ENCODE measurements at regions not wholly inside any gene's neighbourhood (a gene's known extent, or its start where the extent isn't known, plus 50 kb on each side); places are given as distances from the start of the nearest gene placed in this dataset.

- no peak overlapping the region for H3K9ac ChIP-seq (ENCODE audit: control insufficient read depth, insufficient read depth, low read length)
- TF ChIP-seq, protein P1, sequence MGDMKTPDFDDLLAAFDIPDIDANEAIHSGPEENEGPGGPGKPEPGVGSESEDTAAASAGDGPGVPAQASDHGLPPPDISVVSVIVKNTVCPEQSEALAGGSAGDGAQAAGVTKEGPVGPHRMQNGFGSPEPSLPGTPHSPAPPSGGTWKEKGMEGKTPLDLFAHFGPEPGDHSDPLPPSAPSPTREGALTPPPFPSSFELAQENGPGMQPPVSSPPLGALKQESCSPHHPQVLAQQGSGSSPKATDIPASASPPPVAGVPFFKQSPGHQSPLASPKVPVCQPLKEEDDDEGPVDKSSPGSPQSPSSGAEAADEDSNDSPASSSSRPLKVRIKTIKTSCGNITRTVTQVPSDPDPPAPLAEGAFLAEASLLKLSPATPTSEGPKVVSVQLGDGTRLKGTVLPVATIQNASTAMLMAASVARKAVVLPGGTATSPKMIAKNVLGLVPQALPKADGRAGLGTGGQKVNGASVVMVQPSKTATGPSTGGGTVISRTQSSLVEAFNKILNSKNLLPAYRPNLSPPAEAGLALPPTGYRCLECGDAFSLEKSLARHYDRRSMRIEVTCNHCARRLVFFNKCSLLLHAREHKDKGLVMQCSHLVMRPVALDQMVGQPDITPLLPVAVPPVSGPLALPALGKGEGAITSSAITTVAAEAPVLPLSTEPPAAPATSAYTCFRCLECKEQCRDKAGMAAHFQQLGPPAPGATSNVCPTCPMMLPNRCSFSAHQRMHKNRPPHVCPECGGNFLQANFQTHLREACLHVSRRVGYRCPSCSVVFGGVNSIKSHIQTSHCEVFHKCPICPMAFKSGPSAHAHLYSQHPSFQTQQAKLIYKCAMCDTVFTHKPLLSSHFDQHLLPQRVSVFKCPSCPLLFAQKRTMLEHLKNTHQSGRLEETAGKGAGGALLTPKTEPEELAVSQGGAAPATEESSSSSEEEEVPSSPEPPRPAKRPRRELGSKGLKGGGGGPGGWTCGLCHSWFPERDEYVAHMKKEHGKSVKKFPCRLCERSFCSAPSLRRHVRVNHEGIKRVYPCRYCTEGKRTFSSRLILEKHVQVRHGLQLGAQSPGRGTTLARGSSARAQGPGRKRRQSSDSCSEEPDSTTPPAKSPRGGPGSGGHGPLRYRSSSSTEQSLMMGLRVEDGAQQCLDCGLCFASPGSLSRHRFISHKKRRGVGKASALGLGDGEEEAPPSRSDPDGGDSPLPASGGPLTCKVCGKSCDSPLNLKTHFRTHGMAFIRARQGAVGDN (IDR thresholded peaks at IDR 0.05): no peak
- no peak for TF ChIP-seq TBL1XR1 (IDR thresholded peaks at IDR 0.05; ENCODE audit: low read depth, low read length)
- TF ChIP-seq ZNF384 (IDR thresholded peaks at IDR 0.05; ENCODE audit: borderline replicate concordance, low read depth, low read length): no peak
- TF ChIP-seq RELA (IDR thresholded peaks at IDR 0.05; ENCODE audit: borderline replicate concordance, partially characterized antibody): no peak
- no peak for TF ChIP-seq FOXK2 (IDR thresholded peaks at IDR 0.05)
- no peak for TF ChIP-seq POLR2AphosphoS2 (IDR thresholded peaks at IDR 0.05; ENCODE audit: low read depth, low read length)
- no peak for TF ChIP-seq CEBPB (IDR thresholded peaks at IDR 0.05; ENCODE audit: borderline replicate concordance in 1 of 2, low read depth in 2 of 2, low read length in 2 of 2)
- ChIA-PET POLR2A (no interaction called here), SMC1A (ENCODE audit: uncharacterized antibody, unreplicated experiment) (interaction anchor here (3.5 kb wide), 1 partner anchor 65 kb away, joined by 9 read pairs; no protein-coding TSS in a partner anchor), RAD21 (ENCODE audit: unreplicated experiment) (interaction anchor here (1.1 to 1.9 kb wide), 2 partner anchors 10 to 64 kb away, joined by 4 to 5 read pairs; no protein-coding TSS in a partner anchor), CTCF (interaction anchor here (1.0 kb wide), 1 partner anchor 65 kb away, joined by 4 read pairs; no protein-coding TSS in a partner anchor)
- no peak overlapping the region for H2AFZ ChIP-seq (ENCODE audit: control insufficient read depth, low read depth, low read length)
- no peaks in the 10 kb centered on the region for H3K36me3 ChIP-seq (ENCODE audit: control insufficient read depth in 2 of 2, insufficient read depth in 2 of 2, low read length in 1 of 2)
- in situ Hi-C loops (cut with MboI) (no loop called here), intact Hi-C loops (cut with micrococcal nuclease; ENCODE audit: unreplicated experiment) (no loop called here)
- BruUV-seq (replicated peaks): no TSS peak
- H3K27ac ChIP-seq (ENCODE audit: control insufficient read depth, insufficient read depth): no peak overlapping the region
- no peaks in the 10 kb centered on the region for H3K9me3 ChIP-seq (replicated peaks; ENCODE audit: control insufficient read depth, insufficient read depth, low read length)
- no peak for DNase-seq (ENCODE audit: low read depth, low spot score)
- H3K4me1 ChIP-seq (ENCODE audit: control insufficient read depth, insufficient read depth, low read length): peaks cover 18% of the 10 kb centered on the region
- no peak overlapping the region for H3K4me3 ChIP-seq
- H3K4me2 ChIP-seq (ENCODE audit: control insufficient read depth, insufficient read depth): no peak overlapping the region
- no peaks in the 10 kb centered on the region for H3K27me3 ChIP-seq (replicated peaks in 1 of 2; ENCODE audit: control insufficient read depth in 2 of 2, insufficient read depth in 2 of 2, low read length in 1 of 2)
- WGBS (ENCODE audit: insufficient coverage, insufficient replicate concordance, low lambda C conversion rate, missing lambda C conversion rate): 90% methylated on average over 10 of the region's 10 CpGs
- no peak for ATAC-seq
- H3K79me2 ChIP-seq (ENCODE audit: control insufficient read depth, insufficient read depth, low read length): no peaks in the 10 kb centered on the region
- FAIRE-seq: no peak
- H4K20me1 ChIP-seq (ENCODE audit: control insufficient read depth, insufficient read depth): no peaks in the 10 kb centered on the region
Observed at GRCh38 chr2:43164686-43165085, 61.7 kb downstream of the ZFP36L2 start.
